ENCODE measurements at regions not wholly inside any gene's neighbourhood (a gene's known extent, or its start where the extent isn't known, plus 50 kb on each side); places are given as distances from the start of the nearest gene placed in this dataset.
"Not testable (repeated sequence)": the region's sequence is repeated elsewhere in the genome, so short reads cannot be mapped to it uniquely, and the experiment has no call there.

DNA sequence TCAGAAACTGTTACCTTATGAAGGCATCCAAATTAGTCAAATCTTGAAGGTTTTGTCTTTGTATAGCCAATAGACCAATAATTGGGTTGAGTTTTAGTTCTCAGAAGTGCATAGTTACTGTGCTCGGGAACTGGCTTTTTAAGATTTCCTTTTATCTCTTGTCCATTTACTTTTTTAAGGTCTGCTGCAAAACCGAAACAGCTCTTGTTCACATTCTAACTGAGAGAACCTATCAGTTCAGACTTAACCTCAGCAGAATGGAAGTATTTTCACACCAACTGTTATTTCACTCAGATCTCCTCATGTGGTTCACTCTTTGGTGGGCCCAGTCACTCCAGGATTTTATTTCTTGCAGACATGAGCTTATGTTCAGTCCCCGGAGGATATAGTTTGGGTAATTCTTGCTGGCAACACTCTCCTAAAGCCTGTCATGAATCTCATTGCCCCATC is 55.5 kb downstream of the TPBG start:
- no peak for DNase-seq

DNA sequence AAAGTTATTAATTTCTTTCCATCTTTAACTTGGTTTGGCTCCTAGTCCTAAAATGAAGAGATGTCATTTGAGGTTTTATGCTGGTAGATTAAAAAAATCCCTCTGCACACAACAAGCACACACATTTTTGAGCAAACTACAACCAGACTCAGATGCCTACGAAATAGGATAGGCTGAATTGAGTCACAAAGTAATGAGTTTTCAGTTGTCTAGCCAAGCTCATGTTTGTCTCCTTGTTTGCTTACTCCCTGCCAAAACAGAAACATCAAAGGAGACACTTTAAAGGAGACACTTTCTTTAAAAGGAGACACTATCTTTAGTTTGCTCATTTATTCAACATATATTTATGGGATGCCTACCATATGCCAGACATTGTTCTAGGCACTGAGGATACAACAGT is 56.2 kb downstream of the TPBG start:
- no peak for DNase-seq

DNA sequence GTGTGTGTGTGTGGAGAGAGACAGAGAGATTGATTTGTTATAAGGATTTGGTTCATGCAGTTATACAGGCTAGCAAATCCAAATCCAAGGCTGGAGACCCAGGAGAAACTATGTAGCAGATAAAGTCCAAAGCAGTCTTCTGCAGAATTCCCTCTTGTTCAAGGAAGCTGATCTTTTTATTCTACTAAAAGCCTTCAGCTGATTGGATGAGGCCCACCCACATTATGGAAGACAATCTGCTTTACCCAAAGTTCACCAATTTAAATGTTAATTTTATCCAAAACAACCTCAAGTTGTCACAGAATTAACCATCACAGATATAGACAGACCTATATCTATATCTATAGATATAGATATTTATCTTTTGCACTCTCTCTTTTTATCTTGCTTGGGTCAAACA is 67.0 kb downstream of the TPBG start:
- DNase-seq = no peak

DNA sequence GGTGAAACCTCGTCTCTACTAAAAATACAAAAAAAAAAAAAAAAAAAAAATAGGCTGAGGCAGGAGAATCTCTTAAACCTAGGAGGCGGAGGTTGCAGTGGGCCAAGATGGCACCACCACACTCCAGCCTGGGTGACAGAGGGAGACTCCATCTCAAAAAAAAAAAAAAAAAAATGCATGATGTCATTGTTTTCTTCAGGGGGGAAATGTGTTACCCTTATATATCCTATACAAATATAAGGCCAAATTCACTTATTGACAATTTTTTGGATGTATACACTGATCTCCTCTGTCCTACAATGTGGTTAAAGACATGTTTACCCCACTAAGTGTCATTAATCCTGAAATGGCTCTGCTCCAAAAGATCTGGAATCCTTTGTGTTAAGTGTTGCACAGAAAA is 73.1 kb downstream of the TPBG start:
- DNase-seq = no peak

DNA sequence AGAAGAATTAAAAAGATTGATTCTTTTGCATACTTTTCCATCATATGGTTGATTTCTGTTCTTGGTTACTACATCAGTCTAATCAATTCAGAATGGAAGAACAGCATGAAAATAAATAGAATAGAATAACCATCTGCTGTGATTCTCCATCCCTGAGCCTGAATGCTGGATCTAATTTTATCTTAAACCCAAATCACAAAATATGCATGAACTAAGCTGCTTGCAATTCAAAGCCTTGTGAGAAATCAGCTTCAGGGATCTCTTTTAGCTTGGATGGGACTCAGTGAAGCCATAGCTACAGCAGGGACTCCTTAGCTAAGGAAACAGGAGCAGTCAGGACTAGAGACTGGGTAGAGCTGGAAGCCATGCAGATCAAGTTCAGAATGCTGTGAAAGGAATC is 74.1 kb downstream of the TPBG start:
- no peak for DNase-seq

DNA sequence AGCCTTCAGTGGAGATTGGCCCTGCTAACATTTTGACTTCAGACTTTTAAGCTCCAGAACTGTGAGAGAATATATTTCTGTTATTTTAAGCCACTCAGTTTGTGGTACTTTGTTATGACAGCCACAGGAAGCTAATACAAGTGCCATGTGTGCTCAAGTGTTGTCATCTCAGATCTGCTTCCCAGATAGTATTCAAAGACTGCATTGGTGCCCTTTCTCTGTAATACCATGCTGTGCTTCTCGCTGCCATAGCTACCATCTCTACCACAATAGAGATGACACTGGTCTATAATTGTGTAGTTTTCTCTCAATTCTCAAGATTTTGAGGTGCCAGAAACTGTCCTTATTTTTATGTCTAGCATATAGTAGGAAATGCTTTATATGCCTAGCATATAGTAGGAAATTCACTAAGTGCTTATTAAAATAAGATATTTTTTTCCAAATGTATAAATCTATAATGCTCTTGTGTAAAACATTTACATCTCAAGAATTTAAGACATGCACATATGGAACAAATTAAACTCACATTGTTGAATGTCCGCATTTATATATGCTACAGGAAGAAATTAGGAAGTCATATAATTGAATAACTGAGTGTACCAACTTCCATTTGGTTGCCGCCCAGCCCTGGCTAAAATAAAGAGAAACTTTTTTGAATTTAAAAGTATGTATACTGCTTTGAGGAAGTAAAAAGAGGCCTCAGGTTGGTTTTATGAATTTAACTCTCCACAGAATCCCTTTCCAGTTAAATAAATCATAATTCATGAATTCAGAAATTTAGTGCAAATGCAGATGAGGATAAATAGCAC is 77.6 kb downstream of the TPBG start:
- no peak for DNase-seq

DNA sequence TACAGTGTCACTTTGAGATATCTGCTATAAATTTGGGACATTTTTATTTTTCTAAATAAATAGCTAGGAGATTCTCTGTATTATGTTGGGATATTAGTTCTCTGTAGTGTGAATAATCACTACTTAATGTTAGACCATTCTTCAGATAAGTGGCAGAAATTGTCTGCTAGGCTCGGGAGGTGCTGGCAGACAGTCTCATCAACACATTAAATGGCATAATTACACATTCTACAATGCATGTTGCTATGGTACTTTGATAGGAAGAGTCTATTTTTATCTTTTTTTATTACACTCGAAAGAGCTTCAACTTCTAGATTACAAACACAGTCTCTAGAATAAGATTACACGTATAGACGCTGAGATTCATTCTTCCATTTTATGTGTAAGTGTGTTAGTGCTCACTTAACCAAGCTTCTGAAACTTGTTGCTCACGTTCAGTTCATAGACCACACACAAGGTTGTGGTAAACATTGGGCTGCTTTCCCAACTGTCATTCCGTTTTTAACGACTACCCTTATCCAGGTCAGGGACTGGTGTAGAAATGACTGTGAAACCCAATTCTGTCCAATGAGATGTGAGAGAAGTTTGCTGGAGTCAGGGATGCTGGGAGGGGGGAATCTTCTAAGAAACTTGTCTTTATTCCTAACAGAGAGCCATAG is 78.6 kb downstream of the TPBG start:
- DNase-seq = no peak

DNA sequence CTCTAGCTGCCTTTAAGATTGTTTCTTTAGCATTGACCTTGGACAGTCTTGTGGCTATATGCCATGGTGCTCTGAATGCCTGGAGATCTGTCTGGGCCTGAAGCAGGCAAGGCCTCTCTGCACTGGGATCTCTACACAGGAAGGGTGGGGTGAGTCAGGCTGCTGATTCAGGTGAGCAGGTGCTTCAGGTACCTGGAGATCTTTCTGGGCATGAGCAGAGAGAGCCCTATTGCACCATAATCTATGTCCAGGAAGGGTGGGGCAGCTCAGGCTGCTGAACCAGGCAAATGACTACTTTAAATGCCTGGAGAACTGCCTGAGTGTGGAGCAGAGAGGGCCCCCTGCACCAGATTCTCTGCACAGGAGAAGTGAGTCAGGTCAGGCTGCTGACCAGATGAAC is 94.5 kb downstream of the TPBG start:
- DNase-seq = no peak

DNA sequence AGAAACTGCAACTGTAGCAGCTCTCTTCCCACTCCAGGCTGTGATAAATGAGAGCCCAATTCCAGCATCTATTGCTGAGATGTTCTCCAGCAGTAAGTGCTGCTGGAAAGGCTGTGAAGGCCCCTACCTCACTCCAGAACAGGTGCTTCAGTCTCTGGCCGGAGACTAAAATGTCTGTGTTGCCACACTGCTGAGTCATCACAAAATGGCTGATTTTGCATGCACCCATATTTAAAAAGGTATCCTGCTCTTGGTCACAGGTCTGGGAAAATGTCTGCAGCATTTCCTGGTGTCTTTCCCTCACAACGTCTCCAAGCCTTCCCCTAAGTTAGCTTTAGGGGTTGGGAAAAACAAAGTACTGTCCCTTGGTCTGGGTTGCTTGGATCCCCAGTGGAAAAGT is 95.1 kb downstream of the TPBG start:
- DNase-seq = no peak

DNA sequence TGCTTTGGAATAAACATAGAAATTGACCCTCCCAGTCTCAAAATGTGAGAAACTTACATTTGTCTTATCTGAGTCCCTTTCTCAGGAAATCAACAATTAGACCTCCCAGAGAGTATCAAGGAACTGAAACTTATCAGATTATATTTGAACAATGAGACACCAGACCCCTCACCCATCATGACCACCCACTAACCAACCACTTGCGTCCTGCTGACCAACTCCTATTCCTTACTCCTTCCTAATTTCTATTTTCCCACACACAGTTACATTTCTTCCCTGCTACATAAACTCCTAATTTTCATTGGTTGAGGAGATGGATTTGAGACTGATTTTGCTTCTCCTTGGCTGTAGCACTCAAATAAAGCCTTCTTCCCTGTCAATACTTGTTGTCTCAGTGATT is 97.9 kb downstream of the TPBG start:
- DNase-seq = no peak

DNA sequence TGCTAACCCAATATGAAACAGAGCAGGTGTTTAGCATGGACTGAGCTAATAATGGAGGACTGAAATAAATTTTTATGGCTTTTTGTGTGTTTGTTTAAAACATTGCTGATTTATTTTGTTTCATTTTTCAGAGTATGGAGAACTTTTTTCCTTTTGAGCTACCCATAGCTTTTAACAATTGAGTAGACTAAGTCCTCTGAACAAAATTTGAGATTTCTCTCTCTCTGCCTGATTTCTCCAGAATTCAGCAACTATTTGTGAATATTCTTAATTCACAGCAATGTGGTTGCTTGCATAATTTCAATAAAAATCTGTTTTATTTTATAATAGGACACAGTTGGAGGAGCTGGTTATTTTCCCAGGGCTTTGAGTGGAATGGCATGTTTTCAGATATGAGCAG is 103.7 kb downstream of the TPBG start:
- DNase-seq = no peak

DNA sequence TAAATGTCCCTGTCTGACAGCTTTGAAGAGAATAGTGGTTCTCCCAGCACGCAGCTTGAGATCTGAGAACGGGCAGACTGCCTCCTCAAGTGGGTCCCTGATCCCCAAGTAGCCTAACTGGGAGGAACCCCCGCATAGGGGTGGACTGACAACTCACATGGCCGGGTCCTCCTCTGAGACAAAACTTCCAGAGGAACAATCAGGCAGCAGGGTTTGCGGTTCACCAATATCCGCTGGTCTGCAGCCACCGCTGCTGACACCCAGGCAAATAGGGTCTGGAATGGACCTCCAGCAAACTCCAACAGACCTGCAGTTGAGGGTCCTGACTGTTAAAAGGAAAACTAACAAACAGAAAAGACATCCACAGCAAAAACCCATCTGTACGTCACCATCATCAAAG is 106.5 kb downstream of the TPBG start:
- DNase-seq = not testable (repeated sequence)

DNA sequence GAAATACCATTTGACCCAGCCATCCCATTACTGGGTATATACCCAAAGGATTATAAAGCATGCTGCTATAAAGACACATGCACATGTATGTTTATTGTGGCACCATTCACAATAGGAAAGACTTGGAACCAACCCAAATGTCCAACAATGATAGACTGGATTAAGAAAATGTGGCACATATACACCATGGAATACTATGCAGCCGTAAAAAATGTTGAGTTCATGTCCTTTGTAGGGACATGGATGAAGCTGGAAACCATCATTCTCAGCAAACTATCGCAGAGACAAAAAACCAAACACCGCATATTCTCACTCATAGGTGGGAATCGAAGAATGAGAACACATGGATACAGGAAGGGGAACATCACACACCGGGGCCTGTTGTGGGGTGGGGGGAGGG is 111.5 kb downstream of the TPBG start:
- DNase-seq = not testable (repeated sequence)

DNA sequence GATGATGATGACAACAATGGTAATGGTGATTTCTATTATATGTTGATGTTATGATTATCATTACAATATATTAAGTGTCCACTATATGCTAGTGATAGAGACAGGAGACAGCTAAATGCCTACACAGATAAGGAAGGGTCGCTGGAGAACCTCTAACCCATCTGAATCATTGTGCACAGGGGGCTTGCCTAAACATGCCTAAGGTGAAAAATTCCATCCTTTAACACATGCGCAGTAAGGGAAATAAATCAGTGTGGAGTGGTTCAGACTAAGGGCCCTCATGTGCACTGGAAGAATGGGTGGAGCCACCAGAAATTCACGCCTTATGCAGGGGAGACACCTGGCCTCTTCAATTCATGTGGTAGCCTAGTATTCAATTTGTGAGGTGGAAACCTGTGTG is 120.4 kb downstream of the TPBG start:
- DNase-seq = no peak

DNA sequence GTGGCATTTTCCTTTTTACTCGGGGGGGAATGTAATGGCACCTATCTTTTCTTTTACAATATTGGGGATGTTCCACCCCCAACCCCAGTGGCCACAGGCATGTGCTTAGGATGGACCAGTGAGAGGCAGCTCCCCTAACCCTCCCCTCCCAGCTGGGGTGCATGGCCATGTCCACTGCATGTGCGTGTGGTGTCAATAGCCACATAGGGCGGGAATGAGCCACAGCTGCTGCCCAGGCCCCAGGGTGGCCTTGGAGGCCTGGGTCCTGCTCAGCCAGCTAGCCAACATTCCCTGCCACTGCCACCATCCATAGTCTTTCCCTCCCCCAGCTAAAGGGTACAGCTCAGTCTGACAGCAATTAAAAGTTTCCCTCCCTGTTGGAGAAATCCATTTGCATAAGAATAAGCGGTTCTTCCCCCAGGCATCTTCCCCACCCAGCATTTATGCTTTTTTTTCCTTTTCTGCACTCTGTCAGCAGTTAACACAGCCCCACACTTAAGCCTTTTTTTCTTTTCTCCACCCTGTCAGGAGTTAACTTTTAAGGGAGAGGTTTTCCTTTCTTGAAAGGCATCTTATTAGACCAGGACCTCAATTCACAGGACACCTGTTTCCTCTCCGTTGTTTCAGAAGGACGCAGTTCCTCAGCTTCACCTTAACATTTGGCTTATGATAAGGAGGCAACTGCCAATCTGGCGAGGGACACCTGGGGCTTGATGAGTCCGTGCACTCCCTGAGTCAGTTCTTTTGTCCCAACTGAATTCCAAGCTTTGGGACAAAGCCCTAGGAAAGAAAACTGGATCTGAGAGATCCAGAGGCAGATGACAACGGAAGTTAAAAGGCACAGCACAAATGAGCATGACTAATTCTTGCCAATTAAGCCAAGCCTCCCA is 121.4 kb downstream of the TPBG start:
- no peak for DNase-seq

DNA sequence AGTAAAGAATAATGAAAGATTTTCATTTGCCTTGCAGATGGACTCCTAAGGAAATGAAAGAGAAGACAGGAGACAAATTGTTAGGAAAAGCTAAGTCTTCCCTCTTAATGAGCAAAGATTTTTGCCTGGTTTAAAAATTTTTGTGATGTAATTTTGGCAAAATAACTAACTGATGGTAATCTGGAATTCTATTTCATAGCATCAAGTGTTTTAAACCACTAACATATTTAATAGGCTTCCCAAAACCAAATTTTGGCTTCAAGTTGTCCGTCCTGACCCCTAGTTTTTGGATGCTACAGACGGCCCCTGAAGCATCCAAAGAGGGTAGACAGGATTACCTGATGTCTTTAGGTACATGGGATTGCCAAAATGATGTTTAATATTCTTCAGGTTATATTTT is 124.3 kb downstream of the TPBG start:
- no peak for DNase-seq

DNA sequence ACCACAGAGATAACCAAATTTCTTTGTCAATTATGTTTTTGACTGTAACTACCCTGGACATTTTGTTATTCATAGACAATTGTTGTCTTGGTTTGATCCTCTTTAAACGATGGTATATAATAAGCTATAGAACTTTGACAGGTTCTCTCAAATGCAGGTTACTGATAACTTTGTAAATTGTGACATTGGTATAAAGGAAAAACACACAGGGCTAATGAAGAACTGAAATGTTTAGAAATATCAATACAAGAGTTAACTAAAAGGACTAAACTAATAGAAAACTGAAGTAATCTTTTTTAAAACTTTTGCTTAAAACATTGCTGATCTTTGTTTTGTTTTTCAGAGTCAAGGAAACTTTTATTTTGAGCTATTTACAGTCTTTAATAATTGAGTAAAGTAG is 124.8 kb downstream of the TPBG start:
- DNase-seq = no peak

DNA sequence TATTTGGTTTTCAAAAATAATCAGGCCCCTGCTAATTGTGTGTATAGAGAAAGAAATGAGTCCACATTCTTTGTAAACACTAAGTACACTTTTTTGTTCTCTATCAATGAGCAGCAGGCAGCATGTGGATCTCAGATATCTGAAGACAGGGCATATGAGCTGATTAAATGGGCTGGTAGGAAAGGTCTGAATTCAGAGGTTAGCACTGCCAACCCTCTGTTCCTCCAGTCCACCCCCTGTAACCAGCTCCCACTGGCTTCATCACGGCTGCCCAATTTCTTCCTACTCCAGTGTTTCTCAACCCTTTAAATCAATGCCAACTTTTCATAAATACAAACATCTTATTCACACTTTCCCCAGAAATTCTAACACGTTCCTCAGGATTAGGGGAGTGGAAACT is 128.5 kb downstream of the TPBG start:
- DNase-seq = no peak

DNA sequence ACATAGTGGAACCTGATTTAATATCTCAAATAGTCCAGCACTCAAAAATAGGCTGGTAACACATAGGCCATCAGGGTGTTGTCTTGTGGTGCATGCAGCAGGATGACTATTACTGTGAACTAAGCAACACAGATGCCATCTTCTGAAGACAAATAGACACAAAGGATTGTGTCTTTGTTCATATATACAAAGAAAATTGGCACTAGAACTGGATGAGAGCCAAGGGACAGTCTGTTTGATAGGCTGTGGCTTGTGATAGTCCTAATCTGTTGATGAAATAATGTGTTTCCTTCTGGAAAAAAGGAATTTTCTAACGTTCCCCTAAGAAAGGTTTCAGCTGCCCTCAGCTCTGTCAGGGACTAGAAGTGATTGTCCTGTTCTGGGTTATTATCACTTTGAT is 129.8 kb downstream of the TPBG start:
- DNase-seq = no peak

DNA sequence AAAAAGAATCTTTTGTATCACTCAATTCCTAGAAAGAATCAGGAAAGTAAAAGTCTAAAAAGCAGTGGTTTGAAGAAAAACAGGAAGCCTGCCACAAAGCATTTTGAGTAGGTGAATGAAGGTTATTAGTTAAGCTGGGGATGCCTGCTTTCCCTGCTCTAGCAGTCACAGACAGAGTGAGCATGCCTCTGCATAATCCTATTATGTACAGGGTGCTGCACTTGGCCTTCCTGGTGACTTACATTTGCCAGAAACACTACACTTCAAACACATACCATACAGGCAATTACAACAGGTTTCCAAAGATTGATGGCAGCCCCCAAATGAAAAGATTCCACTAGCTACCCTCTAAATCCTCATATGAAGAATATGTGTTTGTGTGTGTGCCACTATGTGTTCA is 130.8 kb downstream of the TPBG start:
- DNase-seq = no peak

DNA sequence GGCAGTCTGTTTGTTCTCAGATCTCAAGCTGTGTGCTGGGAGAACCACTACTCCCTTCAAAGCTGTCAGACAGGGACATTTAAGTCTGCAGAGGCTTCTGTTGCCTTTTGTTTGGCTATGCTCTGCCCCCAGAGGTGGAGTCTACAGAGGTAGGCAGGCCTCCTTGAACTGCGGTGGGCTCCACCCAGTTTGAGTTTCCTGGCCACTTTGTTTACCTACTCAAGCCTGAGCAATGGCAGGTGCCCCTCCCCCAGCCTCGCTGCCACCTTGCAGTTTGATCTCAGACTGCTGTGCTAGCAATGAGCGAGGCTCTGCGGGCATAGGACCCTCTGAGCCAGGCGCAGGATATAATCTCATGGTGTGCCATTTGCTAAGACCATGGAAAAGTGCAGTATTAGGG is 138.3 kb downstream of the TPBG start:
- DNase-seq = not testable (repeated sequence)

DNA sequence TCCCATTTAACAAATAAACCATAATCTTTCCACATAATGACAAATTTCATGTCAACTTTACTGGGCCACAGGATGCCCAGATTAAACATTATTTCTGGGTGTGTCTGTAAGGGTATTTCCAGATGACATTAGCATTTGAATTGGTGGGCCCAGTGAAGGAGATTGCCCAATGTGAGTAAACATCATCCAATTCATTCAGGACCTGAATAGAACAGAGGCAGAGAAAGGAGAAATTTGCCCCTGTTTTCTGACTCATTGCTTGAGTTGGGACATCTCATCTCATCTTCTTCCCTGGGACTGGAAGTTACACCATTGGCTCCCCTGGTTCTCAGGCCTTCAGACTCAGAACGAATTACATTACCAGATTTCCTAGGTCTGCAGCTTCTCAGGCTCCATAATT is 142.9 kb downstream of the TPBG start:
- DNase-seq = no peak

DNA sequence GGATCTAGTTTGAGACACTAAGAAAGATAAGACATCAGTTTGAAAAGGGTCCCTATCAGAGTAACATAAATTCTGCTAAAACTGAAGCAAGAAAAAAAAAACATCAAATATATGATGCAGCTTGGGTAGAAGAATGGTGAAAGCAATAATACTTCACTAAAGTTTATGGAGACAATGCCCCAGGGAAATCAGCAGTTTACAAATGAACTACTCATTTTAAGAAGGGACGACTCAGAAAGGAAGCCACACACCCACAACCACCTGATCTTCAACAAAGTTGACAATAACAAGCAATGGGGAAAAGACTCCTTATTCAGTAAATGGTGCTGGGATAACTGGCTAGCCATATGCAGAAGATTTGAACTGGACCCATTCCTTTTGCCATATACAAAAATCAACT is 143.5 kb downstream of the TPBG start:
- no peak for DNase-seq

DNA sequence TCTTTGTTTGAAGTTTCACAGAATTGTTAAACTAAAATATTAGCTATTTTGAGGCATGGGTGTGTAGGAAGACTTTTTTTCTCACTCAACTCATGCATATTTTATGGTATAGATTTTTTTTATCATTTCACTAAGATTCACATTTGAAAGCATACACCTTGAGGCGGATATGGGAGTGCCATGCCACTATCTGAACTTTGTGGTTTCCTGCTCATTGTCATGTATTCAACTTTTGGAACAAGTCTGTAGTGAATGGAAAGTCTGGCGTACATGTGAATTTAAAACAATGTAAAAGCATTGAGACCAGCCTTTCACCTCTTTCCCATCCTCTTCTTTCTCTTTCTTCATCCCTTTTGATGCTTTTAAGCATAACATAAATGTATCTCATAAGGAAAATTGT is 147.9 kb downstream of the TPBG start:
- no peak for DNase-seq
